SU-DHL-6 (cell line): ENCODE measurements at regions not wholly inside any gene's neighbourhood (a gene's known extent, or its start where the extent isn't known, plus 50 kb on each side); places are given as distances from the start of the nearest gene placed in this dataset.

Source experiments
- EZH2phosphoT487 ChIP-seq: fragments of 200-600 bp; sonication (generic), shearing (Covaris generic); conservative IDR thresholded peaks from 2 replicates; pipeline ENCODE4 v1.6.1; 2018; ENCODE audit warnings: mild to moderate bottlenecking, antibody characterized with exemption, low read length, moderate library complexity, mixed read lengths
- TF ChIP-seq, protein P1 (sequence below): fragments of 200-600 bp; sonication (generic); IDR thresholded peaks from one replicate; pipeline ENCODE4 v1.5.1; 2017; ENCODE audit warnings: antibody characterized with exemption, mild to moderate bottlenecking, low read length, moderate library complexity; ENCODE audit not compliant: insufficient read depth, poor library complexity, severe bottlenecking

DNA sequence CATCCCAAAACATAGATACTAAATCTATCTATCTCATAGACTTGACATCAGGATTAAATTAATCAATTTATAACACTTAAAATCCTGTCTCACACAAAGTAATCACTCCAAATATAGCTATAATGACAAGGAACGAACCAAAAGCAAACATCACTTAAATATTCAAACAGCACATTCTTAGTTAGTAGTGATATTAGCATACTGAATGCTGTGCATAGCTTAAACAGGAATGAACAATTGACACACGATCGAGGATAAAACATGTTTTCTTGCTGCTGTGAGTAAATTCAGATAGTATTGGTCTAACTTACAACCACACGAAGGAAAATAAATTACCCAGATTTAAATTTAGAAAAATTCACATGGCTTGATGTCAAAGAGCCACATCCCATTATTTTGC, 58.9 kb upstream of the SNTG2 start:
- TF ChIP-seq, protein P1, sequence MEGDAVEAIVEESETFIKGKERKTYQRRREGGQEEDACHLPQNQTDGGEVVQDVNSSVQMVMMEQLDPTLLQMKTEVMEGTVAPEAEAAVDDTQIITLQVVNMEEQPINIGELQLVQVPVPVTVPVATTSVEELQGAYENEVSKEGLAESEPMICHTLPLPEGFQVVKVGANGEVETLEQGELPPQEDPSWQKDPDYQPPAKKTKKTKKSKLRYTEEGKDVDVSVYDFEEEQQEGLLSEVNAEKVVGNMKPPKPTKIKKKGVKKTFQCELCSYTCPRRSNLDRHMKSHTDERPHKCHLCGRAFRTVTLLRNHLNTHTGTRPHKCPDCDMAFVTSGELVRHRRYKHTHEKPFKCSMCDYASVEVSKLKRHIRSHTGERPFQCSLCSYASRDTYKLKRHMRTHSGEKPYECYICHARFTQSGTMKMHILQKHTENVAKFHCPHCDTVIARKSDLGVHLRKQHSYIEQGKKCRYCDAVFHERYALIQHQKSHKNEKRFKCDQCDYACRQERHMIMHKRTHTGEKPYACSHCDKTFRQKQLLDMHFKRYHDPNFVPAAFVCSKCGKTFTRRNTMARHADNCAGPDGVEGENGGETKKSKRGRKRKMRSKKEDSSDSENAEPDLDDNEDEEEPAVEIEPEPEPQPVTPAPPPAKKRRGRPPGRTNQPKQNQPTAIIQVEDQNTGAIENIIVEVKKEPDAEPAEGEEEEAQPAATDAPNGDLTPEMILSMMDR, result no peak
- TF ChIP-seq EZH2phosphoT487, result no peak
